Upper lobe of left lung (tissue), 6 donors: ENCODE measurements at regions not wholly inside any gene's neighbourhood (a gene's known extent, or its start where the extent isn't known, plus 50 kb on each side); places are given as distances from the start of the nearest gene placed in this dataset.

Experiments used
- ATAC-seq, 2 donors: fragments of 200-7000 bp; cut with Tn5 transposase; one replicate each; pipeline ENCODE4 v1.9.1; 2022; ENCODE audit warnings: mild to moderate bottlenecking in 2 of 2, moderate library complexity in 2 of 2; ENCODE audit not compliant: low FRiP score in 2 of 2
- DNase-seq, 2 donors: peaks; one replicate each; pipeline ENCODE4 v3.0.0-alpha.2; 2019 to 2020
- H3K27ac ChIP-seq, 4 donors: fragments of 200-600 bp; sonication (generic); one replicate each; pipeline ENCODE4 v1.5.1; 2016 to 2019
- H3K27me3 ChIP-seq, 4 donors: fragments of 200-600 bp; sonication (generic); one replicate each; pipeline ENCODE4 v1.5.1; 2017 to 2019
- H3K36me3 ChIP-seq, 4 donors: fragments of 200-600 bp; sonication (generic); one replicate each; pipeline ENCODE4 v1.5.1; 2016 to 2019
- H3K4me1 ChIP-seq, 4 donors: fragments of 200-600 bp; sonication (generic); one replicate each; pipeline ENCODE4 v1.5.1; 2018 to 2019
- H3K4me3 ChIP-seq, 4 donors: fragments of 200-600 bp; sonication (generic); one replicate each; pipeline ENCODE4 v1.5.1; 2017 to 2019; ENCODE audit warnings: mild to moderate bottlenecking in 2 of 4, moderate library complexity in 1 of 4
- H3K9me3 ChIP-seq, 4 donors: fragments of 200-600 bp; sonication (generic); one replicate each; pipeline ENCODE4 v1.5.1; 2018 to 2019
- CTCF ChIP-seq, 6 experiments: fragments of 450-650 bp in 4 of 6; fragments of 200-600 bp in 2 of 6; sonication (generic) in 2 of 6; IDR thresholded peaks; one replicate each; pipeline ENCODE4 v1.5.1; 2016 to 2019; ENCODE audit warnings: antibody characterized with exemption in 6 of 6
- EP300 ChIP-seq, 4 donors: sonication (generic); formaldehyde crosslinking; IDR thresholded peaks; one replicate each; pipeline ENCODE4 v1.5.1; 2017; ENCODE audit warnings: antibody characterized with exemption in 4 of 4, control low read depth in 2 of 4
- POLR2A ChIP-seq, 4 donors: fragments of 450-650 bp; IDR thresholded peaks; one replicate each; pipeline ENCODE4 v1.5.1; 2016 to 2017; ENCODE audit warnings: antibody characterized with exemption in 4 of 4, mild to moderate bottlenecking in 2 of 4
- POLR2AphosphoS5 ChIP-seq, 2 donors: sonication (generic); formaldehyde crosslinking; IDR thresholded peaks; one replicate each; pipeline ENCODE4 v1.5.1; 2017; ENCODE audit warnings: antibody characterized with exemption in 2 of 2
- WGBS, 2 donors: methylation state at CpG; one replicate each; pipeline ENCODE4 v1.1.5; 2017 to 2018; 5-methylcytosine and 5-hydroxymethylcytosine counted together
- donor health status: DM: no; HTN: no; CAD: no; lungs with moderate emphysema.
- donor health status: DM: no; HTN: yes; CAD: no; lungs with severe emphysema.

GRCh38 chr9:18229992-18230676 lies 243.8 kb upstream of the ADAMTSL1 start:
- no peaks in the 10 kb centered on the region for H3K27me3 ChIP-seq
- no peaks in the 10 kb centered on the region for H3K4me1 ChIP-seq
- ATAC-seq, result no peak
- TF ChIP-seq CTCF (IDR thresholded peaks at IDR 0.05) (no peak), POLR2A (IDR thresholded peaks at IDR 0.05) (no peak), POLR2AphosphoS5 (IDR thresholded peaks at IDR 0.05) (no peak), EP300 (IDR thresholded peaks at IDR 0.05) (no peak)
- no peaks in the 10 kb centered on the region for H3K36me3 ChIP-seq
- no peak overlapping the region for H3K27ac ChIP-seq
- no peak for DNase-seq
- 77 to 86% methylated on average over 2 of the region's 2 CpGs for WGBS, 2 donors
- H3K4me3 ChIP-seq, result no peak overlapping the region
- no peaks in the 10 kb centered on the region for H3K9me3 ChIP-seq

DNA sequence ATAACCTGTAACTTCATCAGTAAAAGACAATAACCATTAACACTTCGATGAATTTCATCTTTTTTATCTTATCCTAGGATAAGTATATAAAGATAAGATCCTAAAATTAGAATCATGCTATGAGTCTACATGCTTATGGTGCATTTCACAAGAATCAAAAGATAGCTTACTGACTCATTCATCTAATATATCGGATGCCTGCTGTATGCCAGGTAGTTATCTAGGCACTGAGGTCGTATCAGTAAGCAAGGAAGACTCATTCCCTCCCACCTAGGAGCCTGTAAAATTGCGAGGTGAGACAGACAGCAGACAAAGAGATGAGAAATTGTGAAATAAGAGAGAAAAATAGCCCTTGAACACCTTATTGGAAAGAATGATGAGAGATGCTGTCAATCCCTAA lies 240.6 kb upstream of the ADAMTSL1 start:
- TF ChIP-seq CTCF (IDR thresholded peaks at IDR 0.05) (no peak), POLR2A (IDR thresholded peaks at IDR 0.05) (no peak), EP300 (IDR thresholded peaks at IDR 0.05) (no peak), POLR2AphosphoS5 (IDR thresholded peaks at IDR 0.05) (no peak)
- Histone ChIP-seq H3K36me3 (no peaks in the 10 kb centered on the region), H3K27ac (no peak overlapping the region), H3K4me1 (no peaks in the 10 kb centered on the region), H3K4me3 (no peak overlapping the region), H3K27me3 (no peaks in the 10 kb centered on the region), H3K9me3 (no peaks in the 10 kb centered on the region)
- 77 to 84% methylated on average over 4 of the region's 4 CpGs for WGBS, 2 donors
- no peak for DNase-seq
- no peak for ATAC-seq

- DNase-seq (no peak), ATAC-seq (no peak)
- no peaks in the 10 kb centered on the region for H3K9me3 ChIP-seq
- no peaks in the 10 kb centered on the region for H3K36me3 ChIP-seq
- WGBS, 2 donors, result 72 to 73% methylated on average over 6 of the region's 6 CpGs
- H3K4me3 ChIP-seq, result no peak overlapping the region
- H3K27me3 ChIP-seq, result no peaks in the 10 kb centered on the region
- TF ChIP-seq POLR2AphosphoS5 (IDR thresholded peaks at IDR 0.05), result no peak
- no peak for TF ChIP-seq EP300 (IDR thresholded peaks at IDR 0.05)
- TF ChIP-seq CTCF (IDR thresholded peaks at IDR 0.05), result no peak
- TF ChIP-seq POLR2A (IDR thresholded peaks at IDR 0.05), result no peak
- H3K4me1 ChIP-seq, result no peaks in the 10 kb centered on the region
- no peak overlapping the region for H3K27ac ChIP-seq
Observed at GRCh38 chr9:18233776-18234445, 240.0 kb upstream of the ADAMTSL1 start.

- Histone ChIP-seq H3K27me3 (no peaks in the 10 kb centered on the region), H3K4me3 (no peak overlapping the region), H3K27ac (no peak overlapping the region), H3K36me3 (no peaks in the 10 kb centered on the region), H3K4me1 (no peaks in the 10 kb centered on the region), H3K9me3 (no peaks in the 10 kb centered on the region)
- DNase-seq (no peak), ATAC-seq (no peak)
- 91 to 92% methylated on average over 6 of the region's 6 CpGs for WGBS, 2 donors
- TF ChIP-seq POLR2A (IDR thresholded peaks at IDR 0.05) (no peak), CTCF (IDR thresholded peaks at IDR 0.05) (no peak), POLR2AphosphoS5 (IDR thresholded peaks at IDR 0.05) (no peak), EP300 (IDR thresholded peaks at IDR 0.05) (no peak)
Observed at GRCh38 chr9:18235181-18235908, 238.6 kb upstream of the ADAMTSL1 start.
